HG03135 (cell line): ENCODE measurements at regions not wholly inside any gene's neighbourhood (a gene's known extent, or its start where the extent isn't known, plus 50 kb on each side); places are given as distances from the start of the nearest gene placed in this dataset.
"Not testable (repeated sequence)": the region's sequence is repeated elsewhere in the genome, so short reads cannot be mapped to it uniquely, and the experiment has no call there.

Experiments used
- ATAC-seq: cut with Tn5 transposase; IDR thresholded peaks from one replicate; pipeline ENCODE4 v1.9.1; 2021; ENCODE audit warnings: mild to moderate bottlenecking, moderate library complexity; ENCODE audit not compliant: unreplicated experiment

- ATAC-seq, result no peak
Observed at GRCh38 chr5:152058267-152058666, 133.6 kb upstream of the GLRA1 start.

- ATAC-seq, result no peak
Observed at GRCh38 chr5:152056931-152057330, 132.3 kb upstream of the GLRA1 start.

GRCh38 chr5:152052470-152052869, 127.8 kb upstream of the GLRA1 start:
- no peak for ATAC-seq

- no peak for ATAC-seq
Observed at GRCh38 chr5:152051499-152052454, 127.1 kb upstream of the GLRA1 start.

GRCh38 chr5:152046361-152046760, 121.7 kb upstream of the GLRA1 start:
- ATAC-seq, result no peak

GRCh38 chr5:152038856-152039255, 114.2 kb upstream of the GLRA1 start:
- not testable (repeated sequence) for ATAC-seq

- ATAC-seq, result not testable (repeated sequence)
Observed at GRCh38 chr5:152026328-152027024, 101.8 kb upstream of the GLRA1 start.

GRCh38 chr5:152016421-152016820, 91.8 kb upstream of the GLRA1 start:
- ATAC-seq, result no peak

- ATAC-seq, result no peak
Observed at GRCh38 chr5:152007653-152008335, 83.1 kb upstream of the GLRA1 start.

GRCh38 chr5:152004095-152004494, 79.4 kb upstream of the GLRA1 start:
- no peak for ATAC-seq
